ENCODE measurements at regions not wholly inside any gene's neighbourhood (a gene's known extent, or its start where the extent isn't known, plus 50 kb on each side); places are given as distances from the start of the nearest gene placed in this dataset.
"Not testable (repeated sequence)": the region's sequence is repeated elsewhere in the genome, so short reads cannot be mapped to it uniquely, and the experiment has no call there.

DNA sequence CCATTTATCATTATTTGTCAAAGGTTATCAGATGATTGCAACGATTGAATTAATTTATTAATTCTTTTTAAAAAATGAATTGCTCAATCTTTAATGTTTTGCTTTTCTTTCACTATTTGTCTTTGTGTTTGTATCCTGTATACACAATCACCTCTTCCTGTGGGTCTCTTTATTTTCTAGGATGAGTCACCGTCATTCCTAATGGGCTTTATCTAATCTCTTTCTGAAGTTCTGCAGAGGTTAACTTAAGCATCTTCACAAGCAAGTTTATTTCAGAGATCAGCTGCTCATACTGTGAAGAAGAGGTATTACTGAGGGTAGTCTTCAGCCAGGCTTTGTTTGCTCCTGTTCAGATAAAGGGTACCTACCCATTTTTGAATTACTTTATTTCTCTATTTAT lies 323.9 kb downstream of the NNT start:
- DNase-seq = no peak

DNA sequence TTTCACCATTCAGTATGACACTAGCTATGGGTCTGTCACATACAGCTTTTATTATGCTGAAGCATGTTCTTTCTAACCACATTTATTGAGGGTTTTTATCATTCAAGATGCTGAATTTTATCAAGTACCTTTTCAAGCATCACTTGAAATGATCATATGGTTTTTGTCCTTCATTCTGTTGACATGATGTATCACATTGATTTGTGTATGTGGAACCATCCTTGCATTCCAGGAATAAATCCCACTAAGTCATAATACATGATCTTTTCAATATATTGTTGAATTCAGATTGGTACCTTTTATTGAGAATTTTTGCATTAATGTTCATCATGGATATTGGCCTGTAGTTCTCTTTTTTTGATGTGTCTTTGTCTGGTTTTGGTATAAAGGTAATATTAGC lies 317.4 kb downstream of the NNT start:
- no peak for DNase-seq

GRCh38 chr5:43917925-43918324 lies 314.9 kb downstream of the NNT start:
- DNase-seq = no peak

- DNase-seq = no peak
These were observed 300.1 kb downstream of the NNT start for GRCh38 chr5:43903129-43903528.

DNA sequence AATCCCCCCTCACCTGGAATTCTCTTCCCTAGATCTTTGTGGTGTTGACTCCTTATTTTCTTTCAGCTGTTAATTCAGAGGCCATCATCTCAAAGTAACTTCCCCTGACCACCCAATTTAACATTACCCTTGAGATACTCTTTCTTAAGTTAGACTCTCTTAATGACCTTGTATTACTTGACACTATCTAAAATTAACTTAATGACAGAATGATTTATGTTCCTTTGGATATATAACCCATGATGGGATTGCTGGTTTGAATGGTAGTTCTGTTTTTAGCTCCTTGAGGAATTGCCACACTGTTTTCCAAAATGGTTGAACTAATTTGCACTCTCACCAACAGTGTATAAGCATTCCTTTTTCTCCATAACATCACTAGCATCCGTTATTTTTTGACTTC lies 298.0 kb downstream of the NNT start:
- DNase-seq = no peak

- DNase-seq = no peak
These were observed 292.9 kb downstream of the NNT start for GRCh38 chr5:43895876-43896275.

GRCh38 chr5:43893951-43894684 lies 291.1 kb downstream of the NNT start:
- DNase-seq = no peak

DNA sequence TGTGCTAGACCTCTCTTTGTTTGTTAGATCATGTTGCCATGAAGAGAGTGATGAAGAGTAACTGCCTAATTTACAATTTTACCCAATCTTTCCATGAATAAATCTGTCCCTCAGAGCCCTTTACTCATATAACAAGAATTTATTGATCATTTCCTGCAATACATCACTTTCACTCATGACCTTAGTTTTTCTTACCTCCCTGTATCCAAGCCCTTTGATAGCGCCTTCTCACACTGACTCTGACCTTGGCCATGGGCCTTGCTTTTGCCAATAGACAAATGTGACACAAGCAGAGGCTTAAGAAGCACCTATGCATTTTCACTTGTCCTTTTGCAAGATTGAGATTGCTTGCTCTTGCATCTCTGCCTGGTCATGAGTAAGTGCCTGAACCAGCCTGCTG lies 288.1 kb downstream of the NNT start:
- DNase-seq = no peak

DNA sequence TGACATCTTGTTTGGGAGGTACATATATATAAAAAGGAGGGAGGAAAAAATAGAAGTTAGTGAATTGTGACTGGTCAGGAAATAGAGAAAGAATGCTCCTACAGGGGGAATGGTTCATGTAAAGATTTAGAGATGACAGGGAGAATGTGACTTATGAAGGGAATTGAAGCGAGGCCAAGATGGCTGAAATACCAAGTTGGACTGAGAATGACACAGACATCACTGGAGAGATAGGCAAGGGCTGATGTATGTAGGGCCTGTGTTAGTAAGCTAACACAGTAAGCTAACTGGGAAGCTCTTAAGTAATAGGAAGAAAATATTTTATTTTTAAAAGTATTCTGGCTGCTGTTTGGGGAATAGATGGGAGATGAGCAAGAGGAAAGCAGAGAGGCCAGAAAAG lies 286.3 kb downstream of the NNT start:
- peak; percentile 34 for DNase-seq

DNA sequence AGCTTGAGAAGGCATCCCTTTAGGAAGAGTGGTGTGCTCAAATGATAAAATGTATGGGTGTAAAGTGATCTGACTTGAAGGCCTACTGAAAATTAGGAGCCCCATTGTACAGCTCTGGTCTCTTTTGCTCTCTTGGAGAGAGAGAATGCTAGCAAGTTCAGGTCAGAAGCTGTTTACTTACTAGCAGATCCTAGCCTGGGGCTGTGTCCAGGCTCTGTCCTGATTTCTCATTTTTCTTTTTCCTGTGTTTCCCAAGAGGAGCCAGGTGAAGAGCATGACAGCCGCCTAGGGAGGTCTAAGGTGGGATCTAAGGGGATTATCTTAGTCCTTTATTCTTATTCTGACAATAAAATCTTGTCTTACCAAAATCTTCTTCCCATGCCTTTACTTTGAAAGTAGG lies 272.8 kb downstream of the NNT start:
- no peak for DNase-seq

DNA sequence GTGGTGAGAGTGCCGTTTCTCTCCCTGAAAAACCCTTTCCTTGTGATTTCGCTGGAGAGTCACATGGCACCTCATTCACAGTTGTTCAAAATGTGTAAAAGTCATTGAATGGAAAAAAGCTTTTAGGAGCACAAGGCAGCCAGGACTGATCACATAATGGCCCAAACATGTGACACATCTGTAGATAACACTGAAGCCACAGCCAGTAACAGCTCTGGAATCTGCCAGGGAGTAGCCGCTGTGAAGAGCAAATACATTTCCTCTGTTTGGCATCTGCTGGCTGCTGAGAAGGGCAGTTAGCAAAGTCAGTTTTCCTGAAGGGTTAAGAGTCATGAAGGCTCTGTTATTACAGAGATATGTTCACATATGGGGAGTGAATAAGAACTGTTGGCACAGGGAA lies 271.8 kb downstream of the NNT start:
- peak; percentile 38 for DNase-seq

GRCh38 chr5:43873791-43874190 lies 270.8 kb downstream of the NNT start:
- DNase-seq = no peak

DNA sequence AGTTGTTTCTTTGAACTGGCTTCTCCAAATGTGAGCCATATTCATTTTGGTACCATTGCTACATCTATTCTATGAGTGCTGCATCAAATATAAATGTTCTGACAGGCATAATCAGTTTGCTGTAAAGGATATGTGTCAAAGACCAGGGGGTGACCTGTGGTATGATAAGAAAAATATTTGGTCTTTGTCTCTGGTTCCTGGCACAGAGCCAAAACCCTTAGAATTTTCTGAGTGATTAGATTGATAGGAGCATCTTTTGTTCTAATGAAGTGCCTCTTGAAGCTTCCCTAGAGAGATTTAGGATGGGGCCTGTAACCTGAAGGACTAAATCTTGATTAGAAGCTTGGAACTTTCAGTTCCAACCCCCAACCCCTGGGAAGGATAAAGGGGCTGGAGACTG lies 256.3 kb downstream of the NNT start:
- DNase-seq = no peak

DNA sequence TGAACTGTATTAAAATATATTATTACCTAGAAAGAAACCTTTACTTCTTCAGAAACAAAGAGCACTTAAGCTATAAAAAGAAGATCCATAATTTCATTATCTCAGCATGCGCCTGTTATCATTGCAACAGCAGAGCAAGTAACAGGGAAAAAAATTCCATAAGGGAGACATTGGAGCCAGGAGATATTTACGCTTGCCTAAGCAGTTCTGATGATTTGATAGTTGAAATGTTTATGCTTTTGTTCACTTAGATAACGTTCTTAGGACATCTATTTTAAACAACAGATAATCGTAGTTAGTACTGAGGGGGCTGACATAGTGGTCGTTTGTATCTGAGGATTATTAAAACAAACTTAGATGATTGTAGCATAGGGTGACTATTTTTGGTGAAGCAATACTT lies 252.5 kb downstream of the NNT start:
- DNase-seq = no peak

- no peak for DNase-seq
These were observed 251.8 kb downstream of the NNT start for GRCh38 chr5:43854697-43855292.

- DNase-seq = no peak
These were observed 249.3 kb downstream of the NNT start for GRCh38 chr5:43852279-43852678.

DNA sequence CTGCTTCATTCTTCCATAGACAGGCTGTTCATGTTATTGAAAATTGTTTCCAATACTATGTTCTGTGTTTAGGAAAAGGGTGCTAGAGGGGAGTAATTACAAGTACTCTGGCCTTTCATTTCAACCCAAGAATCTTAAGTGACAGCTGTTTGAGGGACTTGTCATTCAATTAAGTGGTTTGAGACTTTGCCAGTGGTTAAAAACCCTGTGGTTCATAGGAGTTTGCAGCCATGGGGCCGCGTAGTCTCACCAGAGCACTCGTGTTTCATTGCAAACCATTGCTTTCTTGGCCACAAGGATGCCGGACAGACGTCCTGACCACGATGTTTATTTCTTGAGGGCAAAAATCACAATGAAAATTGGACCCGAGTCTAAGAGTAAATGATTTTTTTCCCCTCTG lies 248.8 kb downstream of the NNT start:
- DNase-seq = no peak

DNA sequence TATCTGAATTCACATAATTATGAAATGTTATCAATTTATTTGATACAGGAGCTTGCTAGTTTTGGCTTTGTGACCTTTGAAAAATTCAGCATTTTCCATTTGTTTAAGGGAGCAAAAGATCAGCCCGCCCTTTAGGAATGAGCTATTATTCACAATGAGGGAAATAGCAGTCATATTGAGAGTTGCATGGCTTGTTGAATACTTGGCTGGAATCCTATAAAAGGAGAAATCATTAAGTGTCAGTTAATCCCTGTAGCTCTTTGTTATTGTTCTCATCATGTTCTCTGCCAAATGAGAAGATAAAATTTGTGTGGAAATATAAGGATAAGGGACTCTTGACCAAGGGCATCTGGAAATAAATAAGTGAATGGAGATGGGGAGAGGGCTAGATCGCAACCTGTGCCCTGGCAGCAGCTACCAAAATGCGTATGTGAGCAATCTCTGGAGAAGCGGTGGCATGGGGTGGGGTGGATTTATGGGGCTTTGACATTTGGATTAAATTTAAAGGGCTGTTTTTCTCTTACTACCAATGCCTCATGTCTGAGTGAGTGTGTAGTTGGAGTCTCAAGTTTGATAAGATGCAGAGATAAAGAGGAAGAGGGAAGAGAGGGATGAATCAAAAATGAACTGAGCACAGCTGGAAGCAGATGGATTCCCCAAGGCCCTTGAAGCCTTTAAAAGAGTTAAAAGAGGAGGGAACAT lies 237.6 kb downstream of the NNT start:
- no peak for DNase-seq

DNA sequence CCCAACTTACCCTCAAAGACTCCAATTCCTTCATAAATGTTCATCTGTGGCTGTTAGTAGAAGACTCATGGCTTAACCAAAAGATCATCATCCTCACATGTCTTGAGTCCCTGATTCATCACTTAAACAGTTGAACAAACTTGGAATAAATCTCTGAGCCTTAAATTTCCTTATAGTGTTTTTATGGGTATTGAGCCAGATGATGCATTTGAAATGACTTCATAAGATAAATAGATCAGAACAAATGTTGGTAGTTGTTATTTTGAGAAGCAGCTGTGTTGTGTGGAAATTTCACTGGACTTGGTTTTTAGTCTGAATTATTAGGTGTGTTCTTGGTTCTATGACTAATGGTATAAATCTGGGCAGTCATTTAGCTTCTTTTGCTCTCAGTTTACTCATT lies 236.2 kb downstream of the NNT start:
- peak; percentile 87 for DNase-seq

- peak; percentile 18 for DNase-seq
These were observed 235.0 kb downstream of the NNT start for GRCh38 chr5:43837996-43838395.

GRCh38 chr5:43837091-43837490 lies 234.1 kb downstream of the NNT start:
- DNase-seq = no peak

GRCh38 chr5:43833961-43834360 lies 231.0 kb downstream of the NNT start:
- no peak for DNase-seq

- DNase-seq = not testable (repeated sequence)
These were observed 221.5 kb downstream of the NNT start for GRCh38 chr5:43824325-43824964.

GRCh38 chr5:43818394-43818793 lies 215.4 kb downstream of the NNT start:
- not testable (repeated sequence) for DNase-seq
